OCI-LY7 (cell line): ENCODE measurements at regions not wholly inside any gene's neighbourhood (a gene's known extent, or its start where the extent isn't known, plus 50 kb on each side); places are given as distances from the start of the nearest gene placed in this dataset.

Source experiments
- BruUV-seq: library from RNA; stranded (reverse); fragments of 400-500 nt; replicated peaks from 2 replicates; lab custom pipeline; 2021; lab: Mats Ljungman, UMichigan
- CTCF ChIA-PET: fragments of 300-600 bp; sonication (Branson Sonifier 250); formaldehyde crosslinking; loops from one replicate; lab custom pipeline; 2022; ENCODE audit warnings: antibody characterized with exemption; ENCODE audit not compliant: unreplicated experiment; lab: Charles Lee
- POLR2A ChIA-PET: fragments of 300-600 bp; sonication (Branson Sonifier 250); formaldehyde crosslinking; loops from one replicate; lab custom pipeline; 2022; ENCODE audit warnings: antibody characterized with exemption; lab: Charles Lee
- DNase-seq: peaks from one replicate; pipeline ENCODE4 v3.0.0-alpha.2; 2015; ENCODE audit warnings: low spot score
- H2AFZ ChIP-seq: fragments of 200-600 bp; sonication (generic), shearing (Covaris generic); 2 replicates; pipeline ENCODE4 v1.6.1; 2014; ENCODE audit warnings: mild to moderate bottlenecking, antibody characterized with exemption, low read length, moderate library complexity
- H3K27ac ChIP-seq: fragments of 200-600 bp; sonication (generic); 2 replicates; pipeline ENCODE4 v1.5.1; 2014; ENCODE audit warnings: mixed run types, low read depth, mild to moderate bottlenecking, moderate library complexity, low read length, inconsistent platforms; ENCODE audit not compliant: poor library complexity, severe bottlenecking
- H3K36me3 ChIP-seq: fragments of 200-600 bp; sonication (generic); 2 replicates; pipeline ENCODE4 v1.6.1; 2014; ENCODE audit warnings: mild to moderate bottlenecking, antibody characterized with exemption, low read length, moderate library complexity, mixed read lengths; ENCODE audit not compliant: insufficient read depth
- H3K4me1 ChIP-seq: fragments of 200-600 bp; sonication (generic); 2 replicates; pipeline ENCODE4 v1.5.1; 2014; ENCODE audit warnings: mild to moderate bottlenecking, low read length; ENCODE audit not compliant: insufficient read depth, poor library complexity, severe bottlenecking
- H3K4me2 ChIP-seq: fragments of 200-600 bp; sonication (generic); 2 replicates; pipeline ENCODE4 v1.6.1; 2014; ENCODE audit warnings: mild to moderate bottlenecking, low read length
- H3K4me3 ChIP-seq: fragments of 200-600 bp; sonication (generic); 2 replicates; pipeline ENCODE4 v1.5.1; 2014; ENCODE audit warnings: mild to moderate bottlenecking, low read depth, low read length; ENCODE audit not compliant: poor library complexity, severe bottlenecking
- H3K79me2 ChIP-seq: fragments of 200-600 bp; sonication (generic); 2 replicates; pipeline ENCODE4 v1.6.1; 2016; ENCODE audit warnings: low read depth, mild to moderate bottlenecking, low read length, moderate library complexity, mixed read lengths; ENCODE audit not compliant: insufficient read depth
- H3K9me2 ChIP-seq: fragments of 200-600 bp; sonication (generic); 2 replicates; pipeline ENCODE4 v1.6.1; 2016; ENCODE audit warnings: mild to moderate bottlenecking, low read length, mixed read lengths; ENCODE audit not compliant: insufficient read depth
- H3K9me3 ChIP-seq: fragments of 200-600 bp; sonication (generic); 2 replicates; pipeline ENCODE4 v1.6.1; 2014; ENCODE audit warnings: mild to moderate bottlenecking, mixed run types, low read length, mixed read lengths
- H4K20me1 ChIP-seq: fragments of 200-600 bp; sonication (generic); 2 replicates; pipeline ENCODE4 v1.6.1; 2014; ENCODE audit warnings: mild to moderate bottlenecking, antibody characterized with exemption, low read length, moderate library complexity, mixed read lengths; ENCODE audit not compliant: insufficient read depth
- EZH2phosphoT487 ChIP-seq: fragments of 200-600 bp; sonication (generic); IDR thresholded peaks from 2 replicates; pipeline ENCODE4 v1.6.1; 2018; ENCODE audit warnings: low read depth, borderline replicate concordance, mild to moderate bottlenecking, mixed run types, antibody characterized with exemption, low read length, moderate library complexity, mixed read lengths
- intact Hi-C: fragments of 100-400 bp; cut with micrococcal nuclease; formaldehyde crosslinking; loops from one replicate; pipeline ENCODE4 v1.10.0; 2022; ENCODE audit not compliant: unreplicated experiment
- TF ChIP-seq, protein P1 (sequence below): fragments of 200-600 bp; sonication (generic); conservative IDR thresholded peaks from 2 replicates; pipeline ENCODE4 v1.5.1; 2014; ENCODE audit warnings: mild to moderate bottlenecking, antibody characterized with exemption, low read length, moderate library complexity, mixed read lengths

DNA sequence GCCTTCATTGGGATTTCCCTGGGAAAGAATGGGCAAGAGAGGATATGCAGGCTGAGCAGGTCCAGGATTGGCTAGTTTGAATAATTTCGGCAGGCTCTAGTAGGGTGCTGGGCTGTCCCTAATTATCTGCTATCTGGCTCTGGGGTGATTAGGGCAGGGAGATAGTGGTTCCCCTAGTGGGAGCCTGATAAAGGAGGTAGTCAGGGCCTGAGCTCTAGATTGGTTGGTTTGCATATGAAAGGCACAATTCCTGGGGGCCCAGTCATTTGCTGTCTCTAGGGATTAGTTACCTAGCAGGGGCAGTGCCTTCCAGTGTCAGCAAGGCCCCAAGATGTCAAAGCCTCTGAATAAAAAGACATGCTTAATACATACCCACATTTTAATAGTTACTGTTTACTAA is 690.1 kb upstream of the KLHL29 start:
- Histone ChIP-seq H3K36me3 (no peaks in the 10 kb centered on the region), H3K4me3 (no peak overlapping the region), H3K27ac (no peak overlapping the region), H4K20me1 (no peaks in the 10 kb centered on the region), H3K79me2 (no peaks in the 10 kb centered on the region), H3K9me2 (no peaks in the 10 kb centered on the region), H2AFZ (no peak overlapping the region), H3K4me1 (no peaks in the 10 kb centered on the region), H3K4me2 (no peak overlapping the region), H3K9me3 (no peaks in the 10 kb centered on the region)
- CTCF ChIA-PET, result no interaction called here
- no peak for DNase-seq
- intact Hi-C loops, result no loop called here
- TF ChIP-seq, protein P1, sequence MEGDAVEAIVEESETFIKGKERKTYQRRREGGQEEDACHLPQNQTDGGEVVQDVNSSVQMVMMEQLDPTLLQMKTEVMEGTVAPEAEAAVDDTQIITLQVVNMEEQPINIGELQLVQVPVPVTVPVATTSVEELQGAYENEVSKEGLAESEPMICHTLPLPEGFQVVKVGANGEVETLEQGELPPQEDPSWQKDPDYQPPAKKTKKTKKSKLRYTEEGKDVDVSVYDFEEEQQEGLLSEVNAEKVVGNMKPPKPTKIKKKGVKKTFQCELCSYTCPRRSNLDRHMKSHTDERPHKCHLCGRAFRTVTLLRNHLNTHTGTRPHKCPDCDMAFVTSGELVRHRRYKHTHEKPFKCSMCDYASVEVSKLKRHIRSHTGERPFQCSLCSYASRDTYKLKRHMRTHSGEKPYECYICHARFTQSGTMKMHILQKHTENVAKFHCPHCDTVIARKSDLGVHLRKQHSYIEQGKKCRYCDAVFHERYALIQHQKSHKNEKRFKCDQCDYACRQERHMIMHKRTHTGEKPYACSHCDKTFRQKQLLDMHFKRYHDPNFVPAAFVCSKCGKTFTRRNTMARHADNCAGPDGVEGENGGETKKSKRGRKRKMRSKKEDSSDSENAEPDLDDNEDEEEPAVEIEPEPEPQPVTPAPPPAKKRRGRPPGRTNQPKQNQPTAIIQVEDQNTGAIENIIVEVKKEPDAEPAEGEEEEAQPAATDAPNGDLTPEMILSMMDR, result no peak
- no peak for TF ChIP-seq EZH2phosphoT487
- POLR2A ChIA-PET, result interaction anchor here (0.8 kb wide), 1 partner anchor 14 kb away, joined by 3 read pairs; no protein-coding TSS in a partner anchor
- BruUV-seq, result no TSS peak

DNA sequence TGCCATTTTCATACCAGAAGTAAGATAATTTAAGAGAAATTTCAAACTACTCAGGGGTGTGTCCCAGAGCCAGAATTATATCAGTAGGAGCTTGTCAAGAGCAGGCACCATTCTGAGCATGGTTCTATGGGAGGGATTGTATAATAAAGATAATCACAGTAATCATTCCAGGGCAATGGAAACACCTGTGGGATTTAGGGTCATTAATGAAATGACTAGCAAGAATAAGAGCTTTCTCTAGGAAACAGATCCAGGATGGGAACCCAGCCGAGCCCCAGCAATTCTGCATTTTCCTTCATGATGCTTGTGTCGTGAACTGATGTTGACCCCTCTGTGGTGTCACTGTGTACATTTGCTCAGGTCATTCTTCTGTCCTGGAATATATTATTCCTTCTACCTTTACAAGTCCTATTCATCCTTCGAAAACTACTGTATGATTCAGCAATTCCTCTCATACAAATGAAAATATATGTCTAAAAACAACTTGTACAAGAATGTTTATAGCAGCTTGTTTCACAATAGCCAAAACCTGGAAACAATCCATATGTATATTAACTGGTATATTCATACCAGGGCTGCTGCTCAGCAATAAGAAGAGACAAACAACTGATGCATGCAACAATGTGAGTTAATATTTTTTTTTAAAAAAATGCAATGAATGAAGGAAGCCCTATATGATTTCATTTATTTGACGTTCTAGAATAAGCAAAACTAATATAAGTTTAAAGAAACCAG is 687.8 kb upstream of the KLHL29 start:
- H3K4me1 ChIP-seq, result no peaks in the 10 kb centered on the region
- intact Hi-C loops, result no loop called here
- H3K9me3 ChIP-seq, result no peaks in the 10 kb centered on the region
- H3K4me2 ChIP-seq, result no peak overlapping the region
- no peak overlapping the region for H3K27ac ChIP-seq
- no TSS peak for BruUV-seq
- POLR2A ChIA-PET, result no interaction called here
- no peaks in the 10 kb centered on the region for H3K36me3 ChIP-seq
- no peak overlapping the region for H2AFZ ChIP-seq
- no peaks in the 10 kb centered on the region for H3K79me2 ChIP-seq
- DNase-seq, result no peak
- H3K4me3 ChIP-seq, result no peak overlapping the region
- TF ChIP-seq EZH2phosphoT487, result no peak
- TF ChIP-seq, protein P1, result no peak
- CTCF ChIA-PET, result no interaction called here
- H3K9me2 ChIP-seq, result no peaks in the 10 kb centered on the region
- H4K20me1 ChIP-seq, result no peaks in the 10 kb centered on the region

DNA sequence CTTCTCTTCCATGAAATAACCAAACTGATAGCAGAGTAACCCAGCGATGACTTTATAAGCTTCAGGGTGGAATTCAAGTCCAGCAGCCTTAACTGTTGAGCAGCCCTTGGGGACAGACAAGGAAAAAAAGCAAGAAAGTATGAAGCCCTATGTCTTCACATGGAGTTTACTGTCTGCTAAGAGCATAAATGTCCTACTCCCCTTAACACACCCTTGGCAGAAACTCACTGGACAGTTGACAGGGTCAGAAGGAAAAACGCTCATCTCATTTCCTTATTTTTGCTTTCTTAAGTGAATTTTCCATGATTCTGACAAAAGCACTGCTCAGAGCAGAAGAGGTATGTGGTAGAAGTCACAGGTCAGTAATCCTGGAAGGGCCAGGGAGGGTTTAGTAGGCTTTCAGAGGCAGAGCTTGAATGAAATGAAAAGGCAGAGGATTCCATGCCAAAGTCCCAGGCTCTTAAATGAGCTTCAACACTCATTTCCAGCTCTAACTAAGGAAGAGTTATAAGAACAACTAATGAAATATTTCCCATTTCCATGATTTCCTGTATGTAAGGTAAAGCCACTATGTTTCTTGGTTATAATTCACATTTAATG is 683.3 kb upstream of the KLHL29 start:
- CTCF ChIA-PET, result no interaction called here
- TF ChIP-seq EZH2phosphoT487, result no peak
- TF ChIP-seq, protein P1, result no peak
- no TSS peak for BruUV-seq
- Histone ChIP-seq H3K9me2 (no peaks in the 10 kb centered on the region), H3K9me3 (no peaks in the 10 kb centered on the region), H3K4me3 (no peak overlapping the region), H3K4me2 (no peak overlapping the region), H4K20me1 (no peaks in the 10 kb centered on the region), H3K4me1 (no peaks in the 10 kb centered on the region), H3K79me2 (no peaks in the 10 kb centered on the region), H3K36me3 (no peaks in the 10 kb centered on the region), H2AFZ (no peak overlapping the region), H3K27ac (no peak overlapping the region)
- DNase-seq, result no peak
- POLR2A ChIA-PET, result no interaction called here
- intact Hi-C loops, result no loop called here
